ENCODE measurements at regions not wholly inside any gene's neighbourhood (a gene's known extent, or its start where the extent isn't known, plus 50 kb on each side); places are given as distances from the start of the nearest gene placed in this dataset.
A peak's percentile ranks its signal among the peaks of the same experiment; 100 is the strongest.

GRCh38 chr2:144607099-144607498, 87.2 kb upstream of the ZEB2 start:
- Histone ChIP-seq H3K27ac (peak overlapping the region; percentile 17 to 59 (median 38)), H3K36me3 (no peaks in the 10 kb centered on the region), H3K4me3 (no peak overlapping the region), H3K4me1 (no peaks in the 10 kb centered on the region), H3K27me3 (no peaks in the 10 kb centered on the region), H3K9me3 (no peaks in the 10 kb centered on the region)
- WGBS, 2 donors (ENCODE audit: low coverage in 1 of 2), result 81 to 93% methylated on average over 5 to 8 of the region's 8 CpGs
- ATAC-seq, result no peak
- no peak for TF ChIP-seq EP300 (IDR thresholded peaks at IDR 0.05)
- no peak for TF ChIP-seq CTCF (IDR thresholded peaks at IDR 0.05)
- no peak for TF ChIP-seq POLR2AphosphoS5 (IDR thresholded peaks at IDR 0.05)
- no peak for TF ChIP-seq POLR2A (IDR thresholded peaks at IDR 0.05)

GRCh38 chr2:144606466-144607095, 86.7 kb upstream of the ZEB2 start:
- 83 to 100% methylated on average over 1 of the region's 1 CpG for WGBS, 2 donors (ENCODE audit: low coverage in 1 of 2)
- H3K9me3 ChIP-seq, result no peaks in the 10 kb centered on the region
- H3K27ac ChIP-seq, result peak overlapping the region in 2 of 4 donors; percentile 33 to 43
- no peaks in the 10 kb centered on the region for H3K27me3 ChIP-seq
- no peak overlapping the region for H3K4me3 ChIP-seq
- no peak for ATAC-seq
- H3K36me3 ChIP-seq, result no peaks in the 10 kb centered on the region
- H3K4me1 ChIP-seq, result no peaks in the 10 kb centered on the region
- no peak for TF ChIP-seq POLR2A (IDR thresholded peaks at IDR 0.05)
- TF ChIP-seq POLR2AphosphoS5 (IDR thresholded peaks at IDR 0.05), result no peak
- TF ChIP-seq CTCF (IDR thresholded peaks at IDR 0.05), result no peak
- no peak for TF ChIP-seq EP300 (IDR thresholded peaks at IDR 0.05)

- ATAC-seq, result no peak
- no peak overlapping the region for H3K27ac ChIP-seq
- no peaks in the 10 kb centered on the region for H3K27me3 ChIP-seq
- TF ChIP-seq CTCF (IDR thresholded peaks at IDR 0.05), result no peak
- no peak for TF ChIP-seq POLR2A (IDR thresholded peaks at IDR 0.05)
- no peak for TF ChIP-seq EP300 (IDR thresholded peaks at IDR 0.05)
- TF ChIP-seq POLR2AphosphoS5 (IDR thresholded peaks at IDR 0.05), result no peak
- 79 to 97% methylated on average over 7 of the region's 7 CpGs for WGBS, 2 donors (ENCODE audit: low coverage in 1 of 2)
- no peaks in the 10 kb centered on the region for H3K4me1 ChIP-seq
- H3K36me3 ChIP-seq, result no peaks in the 10 kb centered on the region
- no peaks in the 10 kb centered on the region for H3K9me3 ChIP-seq
- no peak overlapping the region for H3K4me3 ChIP-seq
These were observed 85.4 kb upstream of the ZEB2 start for GRCh38 chr2:144605231-144605840.

GRCh38 chr2:144603334-144603733, 83.4 kb upstream of the ZEB2 start:
- H3K4me1 ChIP-seq, result no peaks in the 10 kb centered on the region
- no peaks in the 10 kb centered on the region for H3K9me3 ChIP-seq
- no peaks in the 10 kb centered on the region for H3K36me3 ChIP-seq
- 83 to 100% methylated on average over 2 of the region's 2 CpGs for WGBS, 2 donors (ENCODE audit: low coverage in 1 of 2)
- no peak for ATAC-seq
- H3K27ac ChIP-seq, result no peak overlapping the region
- TF ChIP-seq CTCF (IDR thresholded peaks at IDR 0.05) (no peak), EP300 (IDR thresholded peaks at IDR 0.05) (no peak), POLR2AphosphoS5 (IDR thresholded peaks at IDR 0.05) (no peak), POLR2A (IDR thresholded peaks at IDR 0.05) (no peak)
- H3K4me3 ChIP-seq, result no peak overlapping the region
- no peaks in the 10 kb centered on the region for H3K27me3 ChIP-seq

GRCh38 chr2:144598906-144599305, 79.0 kb upstream of the ZEB2 start:
- H3K36me3 ChIP-seq, result no peaks in the 10 kb centered on the region
- ATAC-seq, result no peak
- no peak overlapping the region for H3K4me3 ChIP-seq
- H3K27me3 ChIP-seq, result no peaks in the 10 kb centered on the region
- H3K27ac ChIP-seq, result no peak overlapping the region
- peaks cover 0 to 7% (median 0%) of the 10 kb centered on the region in 3 donors for H3K4me1 ChIP-seq
- WGBS, 2 donors (ENCODE audit: low coverage in 1 of 2), result 70 to 72% methylated on average over 5 of the region's 5 CpGs
- TF ChIP-seq POLR2A (IDR thresholded peaks at IDR 0.05) (no peak), CTCF (IDR thresholded peaks at IDR 0.05) (no peak), POLR2AphosphoS5 (IDR thresholded peaks at IDR 0.05) (no peak), EP300 (IDR thresholded peaks at IDR 0.05) (no peak)
- H3K9me3 ChIP-seq, result no peaks in the 10 kb centered on the region
